Neutrophil (primary cell): ENCODE measurements at regions not wholly inside any gene's neighbourhood (a gene's known extent, or its start where the extent isn't known, plus 50 kb on each side); places are given as distances from the start of the nearest gene placed in this dataset.

Experiments
- H3K27ac ChIP-seq: fragments of 200-600 bp; sonication (generic); 2 replicates; pipeline ENCODE4 v1.5.1; 2016; ENCODE audit warnings: mild to moderate bottlenecking, moderate library complexity
- H3K27me3 ChIP-seq: fragments of 200-600 bp; sonication (generic); 2 replicates; pipeline ENCODE4 v1.6.0; 2016; ENCODE audit warnings: mild to moderate bottlenecking
- H3K36me3 ChIP-seq: fragments of 200-600 bp; sonication (generic); 2 replicates; pipeline ENCODE4 v1.5.1; 2017
- H3K4me1 ChIP-seq, 2 experiments: fragments of 200-600 bp in 1 of 2; sonication (generic) in 1 of 2; 1 replicate in 1 of 2; 2 replicates in 1 of 2; pipeline versions ENCODE4 v1.5.1 to v1.6.1; 2013 to 2016; ENCODE audit warnings: low read depth in 1 of 2, low read length in 1 of 2, mild to moderate bottlenecking in 1 of 2, moderate library complexity in 1 of 2; ENCODE audit not compliant: control insufficient read depth in 1 of 2, insufficient read depth in 1 of 2
- H3K4me3 ChIP-seq, 2 experiments: fragments of 200-600 bp in 1 of 2; sonication (generic) in 1 of 2; 1 replicate in 1 of 2; 2 replicates in 1 of 2; pipeline ENCODE4 v1.5.1; 2013 to 2016; ENCODE audit warnings: low read depth in 1 of 2, low read length in 1 of 2, mild to moderate bottlenecking in 1 of 2, moderate library complexity in 1 of 2
- H3K9me3 ChIP-seq: fragments of 200-600 bp; sonication (generic); 2 replicates; pipeline ENCODE4 v1.5.1; 2016
- TF ChIP-seq, protein P1 (sequence below): fragments of 200-600 bp; sonication (generic); IDR thresholded peaks from 2 replicates; pipeline ENCODE4 v1.5.1; 2016; ENCODE audit warnings: antibody characterized with exemption

DNA sequence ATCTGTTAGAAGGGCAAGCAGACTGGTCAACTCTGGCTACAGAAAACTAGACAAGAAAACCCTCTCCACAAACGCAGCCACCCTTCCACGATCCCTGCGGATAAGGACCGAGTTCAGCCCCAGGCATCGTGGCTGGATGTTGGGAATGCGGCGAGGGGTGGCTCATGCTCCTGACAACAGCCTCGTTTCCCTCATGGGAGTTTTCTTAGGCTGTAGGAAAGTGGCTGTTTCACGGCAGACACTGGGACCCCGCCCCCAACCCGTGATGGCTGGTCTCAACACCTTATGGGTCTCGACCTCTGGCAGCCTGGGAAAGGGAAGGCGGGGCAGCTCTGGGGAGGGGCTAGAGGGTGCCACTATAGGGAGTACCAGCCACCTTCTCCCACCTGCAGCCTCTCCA is 123.3 kb downstream of the RFLNA start:
- Histone ChIP-seq H3K4me1 (no peaks in the 10 kb centered on the region), H3K9me3 (no peaks in the 10 kb centered on the region), H3K27ac (no peak overlapping the region), H3K27me3 (no peaks in the 10 kb centered on the region), H3K36me3 (peaks cover 72% of the 10 kb centered on the region), H3K4me3 (no peak overlapping the region)
- TF ChIP-seq, protein P1, sequence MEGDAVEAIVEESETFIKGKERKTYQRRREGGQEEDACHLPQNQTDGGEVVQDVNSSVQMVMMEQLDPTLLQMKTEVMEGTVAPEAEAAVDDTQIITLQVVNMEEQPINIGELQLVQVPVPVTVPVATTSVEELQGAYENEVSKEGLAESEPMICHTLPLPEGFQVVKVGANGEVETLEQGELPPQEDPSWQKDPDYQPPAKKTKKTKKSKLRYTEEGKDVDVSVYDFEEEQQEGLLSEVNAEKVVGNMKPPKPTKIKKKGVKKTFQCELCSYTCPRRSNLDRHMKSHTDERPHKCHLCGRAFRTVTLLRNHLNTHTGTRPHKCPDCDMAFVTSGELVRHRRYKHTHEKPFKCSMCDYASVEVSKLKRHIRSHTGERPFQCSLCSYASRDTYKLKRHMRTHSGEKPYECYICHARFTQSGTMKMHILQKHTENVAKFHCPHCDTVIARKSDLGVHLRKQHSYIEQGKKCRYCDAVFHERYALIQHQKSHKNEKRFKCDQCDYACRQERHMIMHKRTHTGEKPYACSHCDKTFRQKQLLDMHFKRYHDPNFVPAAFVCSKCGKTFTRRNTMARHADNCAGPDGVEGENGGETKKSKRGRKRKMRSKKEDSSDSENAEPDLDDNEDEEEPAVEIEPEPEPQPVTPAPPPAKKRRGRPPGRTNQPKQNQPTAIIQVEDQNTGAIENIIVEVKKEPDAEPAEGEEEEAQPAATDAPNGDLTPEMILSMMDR = no peak

DNA sequence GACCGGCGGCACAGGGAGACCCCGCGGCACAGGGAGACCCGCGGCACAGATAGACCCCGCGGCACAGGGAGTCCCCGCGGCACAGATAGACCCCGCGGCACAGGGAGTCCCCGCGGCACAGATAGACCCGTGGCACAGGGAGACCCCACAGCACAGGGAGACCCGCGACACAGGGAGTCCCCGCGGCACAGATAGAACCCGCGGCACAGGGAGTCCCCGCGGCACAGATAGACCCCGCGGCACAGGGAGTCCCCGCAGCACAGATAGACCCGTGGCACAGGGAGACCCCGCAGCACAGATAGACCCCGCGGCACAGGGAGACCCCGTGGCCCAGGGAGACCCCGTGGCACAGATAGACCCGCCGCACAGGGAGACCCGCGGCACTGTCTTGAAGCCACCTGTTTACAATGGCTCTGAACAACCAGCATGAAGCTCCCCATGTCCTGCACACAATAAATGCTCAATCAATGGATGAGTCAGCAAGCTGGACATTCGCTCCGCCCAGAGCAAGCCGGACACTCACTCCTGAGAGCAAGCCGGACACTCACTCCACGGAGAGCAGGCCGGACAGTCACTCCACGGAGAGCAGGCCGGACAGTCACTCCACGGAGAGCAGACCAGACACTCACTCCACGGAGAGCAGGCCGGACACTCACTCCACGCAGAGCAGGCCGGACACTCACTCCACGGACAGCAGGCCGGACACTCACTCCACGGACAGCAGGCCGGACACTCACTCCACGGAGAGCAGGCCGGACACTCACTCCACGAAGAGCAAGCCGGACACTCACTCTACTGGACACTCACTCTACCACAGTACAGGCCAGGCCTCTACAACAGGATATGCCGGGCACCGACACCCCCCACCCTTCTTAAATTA is 121.9 kb downstream of the RFLNA start:
- TF ChIP-seq, protein P1 = no peak
- Histone ChIP-seq H3K4me3 (no peak overlapping the region), H3K9me3 (no peaks in the 10 kb centered on the region), H3K36me3 (peaks cover 58% of the 10 kb centered on the region), H3K27ac (no peak overlapping the region), H3K27me3 (no peaks in the 10 kb centered on the region), H3K4me1 (no peaks in the 10 kb centered on the region)

DNA sequence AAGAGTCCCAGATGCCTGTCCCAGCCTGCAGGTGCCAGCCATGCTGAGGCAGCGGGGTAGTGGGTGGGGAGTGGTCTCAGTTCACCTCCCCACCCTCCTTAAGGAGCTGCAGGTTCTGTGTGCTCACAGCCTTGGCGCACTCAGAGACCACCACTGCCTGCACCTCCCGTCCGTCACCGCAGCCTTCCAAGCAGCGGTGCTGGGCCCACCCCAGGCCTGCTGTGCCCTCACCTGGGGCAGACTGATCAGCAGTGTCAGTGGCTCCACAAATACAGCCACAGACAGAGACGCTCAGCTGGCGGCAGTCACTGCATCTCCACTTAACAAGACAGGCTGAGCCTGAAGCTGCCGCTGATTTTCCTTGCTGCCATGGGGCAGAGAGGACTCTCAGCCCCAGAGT is 120.2 kb downstream of the RFLNA start:
- Histone ChIP-seq H3K27me3 (no peaks in the 10 kb centered on the region), H3K27ac (no peak overlapping the region)

DNA sequence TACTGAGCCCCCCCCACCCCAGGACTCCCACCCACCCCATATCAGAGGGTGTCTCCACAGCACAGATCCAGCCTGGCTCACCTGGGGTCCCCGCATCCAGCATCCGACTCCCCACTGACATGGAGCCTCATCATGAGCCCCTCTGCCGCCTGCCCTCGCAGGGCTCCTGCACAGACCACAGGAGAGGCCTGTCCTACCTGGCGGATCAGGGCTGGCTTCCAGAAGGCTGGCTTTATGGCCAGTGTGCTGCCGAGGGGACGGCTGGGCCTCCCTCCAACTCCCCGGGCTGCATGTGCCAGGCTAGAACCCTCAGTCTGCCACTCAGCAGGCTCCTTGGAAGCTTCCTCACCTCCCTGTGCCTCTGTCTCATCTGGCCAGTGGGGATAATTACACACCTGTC is 119.0 kb downstream of the RFLNA start:
- H3K4me3 ChIP-seq = no peak overlapping the region
- TF ChIP-seq, protein P1 = no peak

More for the DNA sequence above, 120.2 kb downstream of the RFLNA start:
- TF ChIP-seq, protein P1 = no peak
- Histone ChIP-seq H3K9me3 (no peaks in the 10 kb centered on the region), H3K4me1 (no peaks in the 10 kb centered on the region), H3K4me3 (no peak overlapping the region), H3K36me3 (peaks cover 41% of the 10 kb centered on the region)

DNA sequence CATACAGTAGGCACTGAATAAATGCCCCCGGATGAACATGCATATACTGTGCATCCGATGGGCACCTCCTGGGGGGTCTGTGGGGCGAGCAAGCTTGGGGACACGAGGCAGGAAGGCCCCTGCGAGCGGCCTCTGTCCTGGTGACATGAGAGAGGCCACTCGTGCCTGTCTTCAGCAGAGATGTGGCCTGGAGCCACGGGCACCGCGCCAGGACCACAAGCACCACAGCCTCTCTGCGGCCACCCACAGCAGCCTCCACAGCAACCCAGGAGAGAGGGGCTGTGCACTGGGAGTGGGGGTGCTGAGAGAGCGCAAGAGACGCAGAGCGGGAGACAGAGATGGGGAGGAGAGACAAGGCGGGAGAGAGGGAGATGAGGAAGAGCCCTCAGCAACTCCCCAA is 118.5 kb downstream of the RFLNA start:
- H3K4me3 ChIP-seq = no peak overlapping the region
- H3K36me3 ChIP-seq = peaks cover 24% of the 10 kb centered on the region
- H3K27ac ChIP-seq = no peak overlapping the region
- no peaks in the 10 kb centered on the region for H3K4me1 ChIP-seq
- TF ChIP-seq, protein P1 = no peak
- no peaks in the 10 kb centered on the region for H3K27me3 ChIP-seq
- H3K9me3 ChIP-seq = no peaks in the 10 kb centered on the region

More for the DNA sequence above, 119.0 kb downstream of the RFLNA start:
- H3K27me3 ChIP-seq = no peaks in the 10 kb centered on the region
- H3K9me3 ChIP-seq = no peaks in the 10 kb centered on the region
- no peak overlapping the region for H3K27ac ChIP-seq
- H3K4me1 ChIP-seq = no peaks in the 10 kb centered on the region
- peaks cover 29% of the 10 kb centered on the region for H3K36me3 ChIP-seq
